Loucy (cell line): ENCODE measurements at regions not wholly inside any gene's neighbourhood (a gene's known extent, or its start where the extent isn't known, plus 50 kb on each side); places are given as distances from the start of the nearest gene placed in this dataset.

Experiments used
- H2AFZ ChIP-seq: fragments of 200-600 bp; sonication (generic); 2 replicates; pipeline ENCODE4 v1.6.0; 2016; ENCODE audit warnings: antibody characterized with exemption, mild to moderate bottlenecking, low read length, moderate library complexity
- H3F3A ChIP-seq: fragments of 200-600 bp; 2 replicates; pipeline ENCODE4 v1.6.0; 2016; ENCODE audit warnings: antibody characterized with exemption, low read depth, mild to moderate bottlenecking
- H3K27me3 ChIP-seq: fragments of 200-600 bp; sonication (generic); 2 replicates; pipeline ENCODE4 v1.6.1; 2014; ENCODE audit warnings: low read length, mild to moderate bottlenecking; ENCODE audit not compliant: insufficient read depth, poor library complexity, severe bottlenecking
- H3K36me3 ChIP-seq: fragments of 200-600 bp; sonication (generic); 2 replicates; pipeline ENCODE4 v1.6.1; 2016; ENCODE audit warnings: low read length; ENCODE audit not compliant: insufficient read depth
- H3K4me1 ChIP-seq: fragments of 200-600 bp; sonication (generic); 2 replicates; pipeline ENCODE4 v1.5.1; 2014; ENCODE audit warnings: low read length, mild to moderate bottlenecking; ENCODE audit not compliant: insufficient read depth, poor library complexity, severe bottlenecking
- H3K4me2 ChIP-seq: fragments of 200-600 bp; sonication (generic); 2 replicates; pipeline ENCODE4 v1.6.0; 2014; ENCODE audit warnings: antibody characterized with exemption, low read length, low read depth, mild to moderate bottlenecking; ENCODE audit not compliant: poor library complexity, severe bottlenecking
- H3K4me3 ChIP-seq: fragments of 200-600 bp; sonication (generic); 2 replicates; pipeline ENCODE4 v1.5.1; 2014; ENCODE audit warnings: low read length, mild to moderate bottlenecking, mixed read lengths; ENCODE audit not compliant: poor library complexity, severe bottlenecking
- H3K79me2 ChIP-seq: fragments of 200-600 bp; sonication (generic); 2 replicates; pipeline ENCODE4 v1.6.1; 2014; ENCODE audit warnings: low read length; ENCODE audit not compliant: insufficient read depth
- H3K9ac ChIP-seq: fragments of 200-600 bp; sonication (generic); 2 replicates; pipeline ENCODE4 v1.6.0; 2014; ENCODE audit warnings: mild to moderate bottlenecking, low read depth, low read length, moderate library complexity; ENCODE audit not compliant: poor library complexity, severe bottlenecking
- H3K9me2 ChIP-seq: fragments of 200-600 bp; sonication (generic); replicated peaks from 2 replicates; pipeline ENCODE4 v1.6.1; 2016; ENCODE audit warnings: low read depth, low read length, mixed read lengths
- H3K9me3 ChIP-seq: fragments of 200-600 bp; sonication (generic); 2 replicates; pipeline ENCODE4 v1.6.1; 2014; ENCODE audit warnings: mild to moderate bottlenecking, antibody characterized with exemption, low read length, low read depth; ENCODE audit not compliant: insufficient read depth
- H4K20me1 ChIP-seq: fragments of 200-600 bp; sonication (generic); 2 replicates; pipeline ENCODE4 v1.6.0; 2014; ENCODE audit warnings: antibody characterized with exemption, low read length, mild to moderate bottlenecking; ENCODE audit not compliant: insufficient read depth, poor library complexity, severe bottlenecking
- EZH2phosphoT487 ChIP-seq: fragments of 200-600 bp; IDR thresholded peaks from 2 replicates; pipeline ENCODE4 v1.6.1; 2018; ENCODE audit warnings: antibody characterized with exemption, mild to moderate bottlenecking, moderate library complexity, borderline replicate concordance
- TF ChIP-seq, protein P1 (sequence below): fragments of 200-600 bp; sonication (generic); conservative IDR thresholded peaks from 2 replicates; pipeline ENCODE4 v1.5.1; 2014; ENCODE audit warnings: mild to moderate bottlenecking, antibody characterized with exemption, low read length

DNA sequence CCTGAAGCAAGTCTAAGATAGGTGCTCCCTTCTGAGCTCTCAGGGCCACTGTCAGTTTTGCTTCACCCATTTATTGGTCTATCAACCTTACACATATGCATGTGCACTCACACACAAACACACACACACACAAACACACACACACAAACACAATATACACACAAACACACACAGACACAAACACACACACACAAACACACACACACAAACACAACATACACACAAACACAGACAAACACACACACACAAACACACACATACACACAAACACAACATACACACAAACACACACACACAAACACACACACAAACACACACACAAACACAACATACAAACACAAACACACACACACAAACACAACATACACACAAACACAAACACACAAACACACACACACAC is 181.6 kb upstream of the KLHL29 start:
- Histone ChIP-seq H3K27me3 (no peaks in the 10 kb centered on the region), H3K4me1 (no peaks in the 10 kb centered on the region), H3F3A (no peaks in the 10 kb centered on the region), H3K4me2 (no peak overlapping the region), H3K9me3 (no peaks in the 10 kb centered on the region), H3K9me2 (no peaks in the 10 kb centered on the region), H4K20me1 (no peaks in the 10 kb centered on the region), H3K4me3 (no peak overlapping the region), H2AFZ (no peak overlapping the region), H3K79me2 (no peaks in the 10 kb centered on the region), H3K9ac (no peak overlapping the region), H3K36me3 (no peaks in the 10 kb centered on the region)
- TF ChIP-seq, protein P1, sequence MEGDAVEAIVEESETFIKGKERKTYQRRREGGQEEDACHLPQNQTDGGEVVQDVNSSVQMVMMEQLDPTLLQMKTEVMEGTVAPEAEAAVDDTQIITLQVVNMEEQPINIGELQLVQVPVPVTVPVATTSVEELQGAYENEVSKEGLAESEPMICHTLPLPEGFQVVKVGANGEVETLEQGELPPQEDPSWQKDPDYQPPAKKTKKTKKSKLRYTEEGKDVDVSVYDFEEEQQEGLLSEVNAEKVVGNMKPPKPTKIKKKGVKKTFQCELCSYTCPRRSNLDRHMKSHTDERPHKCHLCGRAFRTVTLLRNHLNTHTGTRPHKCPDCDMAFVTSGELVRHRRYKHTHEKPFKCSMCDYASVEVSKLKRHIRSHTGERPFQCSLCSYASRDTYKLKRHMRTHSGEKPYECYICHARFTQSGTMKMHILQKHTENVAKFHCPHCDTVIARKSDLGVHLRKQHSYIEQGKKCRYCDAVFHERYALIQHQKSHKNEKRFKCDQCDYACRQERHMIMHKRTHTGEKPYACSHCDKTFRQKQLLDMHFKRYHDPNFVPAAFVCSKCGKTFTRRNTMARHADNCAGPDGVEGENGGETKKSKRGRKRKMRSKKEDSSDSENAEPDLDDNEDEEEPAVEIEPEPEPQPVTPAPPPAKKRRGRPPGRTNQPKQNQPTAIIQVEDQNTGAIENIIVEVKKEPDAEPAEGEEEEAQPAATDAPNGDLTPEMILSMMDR, result no peak
- TF ChIP-seq EZH2phosphoT487, result no peak

DNA sequence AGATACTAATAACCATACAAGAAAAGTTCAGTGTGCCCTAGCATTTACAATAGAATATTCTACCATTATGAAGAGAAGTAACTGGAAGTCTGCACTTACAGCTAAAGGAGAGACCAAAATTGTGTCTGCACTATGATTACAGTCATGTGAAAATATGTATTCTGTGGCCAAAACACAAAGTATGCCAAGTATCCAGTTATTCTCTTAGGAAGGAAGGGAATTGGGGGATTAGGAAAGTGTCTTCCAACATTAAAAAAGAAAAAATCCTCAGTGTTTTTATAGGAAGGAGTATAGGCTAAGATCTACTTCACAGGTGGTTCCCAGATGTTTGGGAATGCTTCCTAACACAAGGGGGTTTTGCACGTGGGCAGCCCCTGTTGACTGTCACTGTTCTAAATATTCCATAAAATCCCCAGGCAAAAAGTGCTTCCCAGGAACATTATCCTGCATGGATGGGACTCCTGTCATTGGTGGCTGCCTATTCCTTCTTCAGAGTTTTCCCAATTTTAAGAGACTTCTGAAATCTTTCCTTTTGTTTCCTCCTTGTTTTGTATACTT is 180.2 kb upstream of the KLHL29 start:
- H3K79me2 ChIP-seq, result no peaks in the 10 kb centered on the region
- no peak overlapping the region for H3K4me2 ChIP-seq
- no peaks in the 10 kb centered on the region for H3F3A ChIP-seq
- no peaks in the 10 kb centered on the region for H3K9me2 ChIP-seq
- H3K27me3 ChIP-seq, result no peaks in the 10 kb centered on the region
- H4K20me1 ChIP-seq, result no peaks in the 10 kb centered on the region
- no peak for TF ChIP-seq EZH2phosphoT487
- TF ChIP-seq, protein P1, result no peak
- H3K36me3 ChIP-seq, result no peaks in the 10 kb centered on the region
- no peak overlapping the region for H2AFZ ChIP-seq
- H3K4me3 ChIP-seq, result no peak overlapping the region
- no peaks in the 10 kb centered on the region for H3K9me3 ChIP-seq
- no peak overlapping the region for H3K9ac ChIP-seq
- no peaks in the 10 kb centered on the region for H3K4me1 ChIP-seq

DNA sequence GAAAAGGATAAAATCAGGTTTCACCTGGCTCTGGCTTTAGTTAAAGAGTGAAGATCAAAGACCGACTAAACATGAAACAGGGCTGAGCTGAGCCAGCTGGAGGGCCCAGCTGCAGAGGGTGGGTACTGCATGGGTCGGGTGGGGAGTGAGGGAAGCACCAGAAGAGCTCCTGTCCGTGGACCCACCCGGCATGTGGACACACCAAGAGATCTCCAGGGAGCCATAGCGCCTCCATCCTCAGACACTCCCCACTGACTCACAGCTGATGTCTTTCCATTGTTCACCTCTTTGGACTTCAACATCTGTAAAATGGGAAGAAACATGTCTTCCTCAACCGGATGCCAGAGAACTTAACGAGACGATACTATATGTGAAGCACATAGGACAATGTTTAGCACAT is 178.3 kb upstream of the KLHL29 start:
- H3K79me2 ChIP-seq, result no peaks in the 10 kb centered on the region
- no peaks in the 10 kb centered on the region for H3K27me3 ChIP-seq
- no peak overlapping the region for H3K9ac ChIP-seq
- TF ChIP-seq, protein P1, result no peak
- no peak for TF ChIP-seq EZH2phosphoT487
- no peaks in the 10 kb centered on the region for H3K36me3 ChIP-seq
- no peaks in the 10 kb centered on the region for H3K9me3 ChIP-seq
- H3F3A ChIP-seq, result no peaks in the 10 kb centered on the region
- H2AFZ ChIP-seq, result no peak overlapping the region
- H3K4me1 ChIP-seq, result no peaks in the 10 kb centered on the region
- H3K4me2 ChIP-seq, result no peak overlapping the region
- H4K20me1 ChIP-seq, result no peaks in the 10 kb centered on the region
- H3K9me2 ChIP-seq, result no peaks in the 10 kb centered on the region
- no peak overlapping the region for H3K4me3 ChIP-seq
